NCI-H446 treated with DMSO at 0.1 percent for 48 hours (cell line): ENCODE measurements at regions not wholly inside any gene's neighbourhood (a gene's known extent, or its start where the extent isn't known, plus 50 kb on each side); places are given as distances from the start of the nearest gene placed in this dataset.
"Not testable (repeated sequence)": the region's sequence is repeated elsewhere in the genome, so short reads cannot be mapped to it uniquely, and the experiment has no call there.

ENCODE experiments used
- DNase-seq: peaks from one replicate; lab custom pipeline; 2025; lab: John Stamatoyannopoulos, UW

DNA sequence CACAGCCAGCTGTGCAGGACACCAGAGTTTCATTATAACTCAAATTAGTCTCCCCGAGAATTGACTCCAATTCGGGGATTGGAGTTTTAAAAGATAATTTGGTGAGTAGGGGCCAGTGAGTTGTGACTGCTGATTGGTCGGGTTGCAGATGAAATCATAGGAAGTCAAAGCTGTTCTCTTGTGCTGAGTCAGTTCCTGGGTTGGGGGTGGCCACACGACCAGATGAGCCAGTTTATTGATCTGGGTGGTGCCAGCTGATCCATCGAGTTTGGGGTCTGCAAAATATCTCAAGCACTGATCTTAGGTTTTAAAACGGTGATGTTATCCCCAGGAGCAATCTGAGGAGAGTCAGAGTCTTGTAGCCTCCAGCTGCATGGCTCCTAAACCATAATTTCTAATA lies 82.7 kb upstream of the SLC66A3 start:
- DNase-seq: no peak

- DNase-seq: no peak
Measured at GRCh38 chr2:11073251-11073650, 82.0 kb upstream of the SLC66A3 start.

DNA sequence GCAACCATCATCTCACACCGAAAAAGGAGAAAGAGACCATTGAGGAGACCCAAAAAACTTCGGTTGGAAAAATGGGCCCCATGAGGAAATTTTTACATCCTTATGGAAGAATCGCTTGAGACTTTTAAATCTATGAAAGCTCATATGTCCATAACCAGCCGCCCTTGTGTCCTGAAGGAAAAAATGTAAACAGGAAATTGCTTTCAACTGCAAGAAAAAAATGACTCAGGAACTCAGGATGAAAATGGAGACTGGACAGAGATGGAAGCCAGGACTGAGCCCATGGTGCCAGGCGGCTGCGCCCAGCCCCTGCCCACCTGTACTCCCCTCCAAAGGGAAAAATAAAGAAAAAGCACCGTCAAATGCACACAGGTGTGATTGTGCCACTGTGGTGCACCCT lies 81.5 kb upstream of the SLC66A3 start:
- DNase-seq: no peak

DNA sequence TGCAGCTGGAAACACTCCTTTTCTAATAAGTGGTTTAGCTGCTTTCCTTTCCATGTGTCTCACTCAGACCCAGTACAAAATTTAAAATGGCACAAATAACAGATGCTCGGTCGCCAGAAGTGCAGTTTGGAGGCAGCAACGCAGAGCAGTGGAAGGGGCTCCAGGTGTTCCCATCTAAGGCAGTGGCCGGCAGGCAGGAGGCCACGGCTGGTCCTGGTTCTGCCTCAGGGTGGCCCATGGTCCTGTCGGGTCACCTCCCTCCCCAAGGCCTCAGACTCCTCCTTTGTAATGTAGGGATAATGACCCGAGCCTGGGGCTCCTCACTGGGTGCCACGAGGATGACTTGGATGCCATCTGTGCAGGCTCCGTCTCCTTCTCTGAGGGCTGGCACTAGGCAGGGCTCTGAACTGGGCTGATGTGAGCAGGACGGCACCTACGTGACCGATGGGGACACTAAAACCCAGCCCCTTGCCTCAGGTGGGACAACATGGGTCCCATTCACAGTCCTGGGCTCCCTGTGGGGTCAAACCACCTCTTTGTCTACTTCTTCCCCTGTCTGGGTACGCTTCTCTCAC lies 80.9 kb upstream of the SLC66A3 start:
- no peak for DNase-seq

GRCh38 chr2:11075221-11075620 lies 80.0 kb upstream of the SLC66A3 start:
- DNase-seq: no peak

DNA sequence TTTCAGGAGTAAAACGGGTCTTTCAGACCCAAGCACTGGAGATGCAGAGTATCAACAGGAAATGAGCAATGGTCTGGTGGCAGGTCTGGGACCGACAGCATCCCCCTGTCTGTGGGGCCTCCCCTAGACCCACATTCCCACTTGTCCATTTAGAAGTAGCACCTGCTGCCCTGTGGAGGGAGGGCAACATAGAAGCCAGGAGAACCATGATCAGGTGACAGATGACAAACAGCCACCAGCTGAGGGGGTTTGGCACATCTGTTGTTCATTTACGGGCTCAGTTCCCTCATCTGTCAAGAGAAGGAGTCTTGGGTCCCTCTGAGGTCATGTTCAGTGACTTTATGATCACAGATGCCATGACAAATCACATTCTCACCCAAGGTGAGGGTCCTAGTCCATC lies 77.9 kb upstream of the SLC66A3 start:
- DNase-seq: no peak

DNA sequence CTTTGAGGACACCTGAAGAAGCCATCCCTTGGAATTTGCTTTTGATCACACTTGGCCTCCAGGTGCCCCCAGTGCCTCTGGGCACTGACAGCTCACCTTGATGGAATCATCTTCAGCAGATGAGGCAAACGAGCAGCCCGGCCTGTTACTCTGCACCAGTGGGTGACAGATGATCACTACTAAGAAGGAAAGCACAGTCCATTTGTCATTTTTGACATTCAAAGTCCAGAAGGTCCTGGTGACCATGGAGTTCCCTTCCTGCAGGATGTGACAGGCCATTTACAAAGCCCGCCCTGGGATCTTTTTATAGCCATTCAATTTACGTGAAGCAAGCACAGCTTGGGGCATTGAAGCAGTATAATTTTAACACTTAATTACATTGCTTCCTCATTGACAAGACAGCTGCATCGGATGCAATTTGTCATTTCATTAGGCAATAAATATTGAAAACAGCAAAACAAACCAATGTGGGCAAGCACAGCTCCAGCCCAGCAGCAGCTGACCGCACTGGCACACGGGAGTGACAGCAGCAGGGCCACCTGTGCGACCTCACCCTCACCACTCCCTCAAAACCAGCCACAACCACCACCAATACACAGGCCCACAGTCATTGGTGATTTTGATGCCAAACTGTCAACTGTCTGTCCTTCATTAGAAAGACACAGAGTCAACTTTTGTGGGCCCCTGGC lies 76.0 kb upstream of the SLC66A3 start:
- no peak for DNase-seq

- no peak for DNase-seq
Measured at GRCh38 chr2:11080253-11081115, 74.8 kb upstream of the SLC66A3 start.

DNA sequence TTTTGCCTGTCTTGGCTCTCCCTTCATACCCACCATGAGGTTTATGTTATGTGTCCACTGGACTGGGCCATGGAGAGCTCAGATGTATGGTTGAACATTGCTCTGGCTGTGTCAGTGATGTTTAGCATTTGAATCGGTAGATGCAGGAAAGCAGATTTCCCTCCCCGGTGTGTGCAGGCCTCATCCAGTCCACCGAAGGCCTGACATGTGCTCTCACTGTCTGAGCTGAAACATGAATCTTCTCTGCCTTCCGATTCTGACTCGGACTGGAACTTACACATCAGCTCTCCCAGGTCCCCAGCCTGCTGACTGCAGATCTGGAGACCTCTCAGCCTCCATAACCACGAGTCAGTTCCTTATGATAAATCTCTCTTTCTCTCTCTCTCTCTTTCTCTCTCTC lies 72.4 kb upstream of the SLC66A3 start:
- no peak for DNase-seq

- DNase-seq: not testable (repeated sequence)
Measured at GRCh38 chr2:11088821-11089220, 66.4 kb upstream of the SLC66A3 start.

- no peak for DNase-seq
Measured at GRCh38 chr2:11090187-11090586, 65.1 kb upstream of the SLC66A3 start.

DNA sequence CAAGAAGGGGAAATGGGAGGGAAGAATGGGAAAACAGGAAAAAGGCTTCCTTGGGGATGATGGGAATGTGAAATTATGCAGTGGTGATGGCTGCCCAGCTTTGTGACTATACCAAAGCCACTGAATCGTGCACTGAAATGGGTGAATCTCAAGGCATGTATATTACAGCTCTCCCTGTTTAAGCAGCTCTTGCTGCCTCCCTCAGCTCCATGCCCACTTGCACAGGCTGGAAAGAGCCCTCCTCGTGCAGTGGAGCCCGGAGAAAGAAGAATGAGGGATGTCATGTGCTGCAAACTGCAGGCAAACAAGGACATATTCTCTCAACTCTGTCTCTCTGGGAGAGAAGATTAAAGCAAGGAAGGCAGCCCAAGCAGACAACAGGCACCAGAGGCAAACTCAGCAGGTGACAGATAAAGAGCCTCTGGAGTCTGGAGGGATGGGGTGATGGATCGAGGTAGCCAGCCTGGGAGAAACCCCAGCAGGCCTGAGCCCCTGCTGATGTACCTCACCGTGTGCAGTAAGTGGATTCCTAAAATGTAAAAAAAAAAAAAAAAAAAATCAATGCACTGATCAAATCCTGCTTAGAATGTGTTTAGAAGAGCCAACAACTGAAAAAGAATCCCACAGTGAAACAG lies 62.4 kb upstream of the SLC66A3 start:
- DNase-seq: no peak

GRCh38 chr2:11093467-11093866 lies 61.8 kb upstream of the SLC66A3 start:
- DNase-seq: no peak

DNA sequence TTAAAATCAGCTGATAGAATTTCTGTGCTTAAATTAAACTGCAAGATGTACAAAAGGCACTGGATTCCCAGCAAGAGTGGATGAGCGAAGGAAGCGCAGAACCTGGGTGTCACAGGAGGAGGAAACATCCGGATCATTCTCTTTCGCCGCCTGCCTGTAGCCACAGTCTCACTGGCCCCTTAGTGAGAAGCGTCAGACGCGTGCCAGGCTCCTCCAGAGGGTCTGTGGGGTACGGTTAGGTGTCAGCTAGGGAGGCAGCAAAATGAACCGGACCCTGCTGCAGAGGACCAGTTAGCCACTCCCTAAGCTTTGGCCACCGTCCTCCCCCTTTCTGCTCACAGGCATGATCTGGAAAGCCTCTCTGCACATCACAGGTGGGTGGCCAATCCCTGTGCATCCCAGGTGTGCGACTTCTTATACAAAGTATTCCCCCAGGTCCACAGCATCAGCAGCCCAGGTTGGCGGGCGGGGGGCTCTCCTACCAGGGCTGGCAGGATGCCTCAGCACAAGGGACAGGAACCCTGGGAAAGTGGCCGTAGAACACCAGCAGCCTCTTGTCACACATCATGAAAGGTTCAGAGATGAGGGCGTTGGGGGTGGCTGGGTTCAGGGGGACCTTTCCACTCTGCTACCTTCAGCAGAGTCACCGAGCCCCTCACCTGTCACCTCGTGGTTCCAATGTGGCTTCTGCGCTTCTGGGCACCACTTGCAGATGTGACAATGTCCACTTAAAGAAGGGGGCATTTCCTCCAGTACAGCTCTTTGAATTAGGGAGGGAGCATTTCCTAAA lies 61.1 kb upstream of the SLC66A3 start:
- no peak for DNase-seq

GRCh38 chr2:11096591-11096990 lies 58.7 kb upstream of the SLC66A3 start:
- DNase-seq: no peak

DNA sequence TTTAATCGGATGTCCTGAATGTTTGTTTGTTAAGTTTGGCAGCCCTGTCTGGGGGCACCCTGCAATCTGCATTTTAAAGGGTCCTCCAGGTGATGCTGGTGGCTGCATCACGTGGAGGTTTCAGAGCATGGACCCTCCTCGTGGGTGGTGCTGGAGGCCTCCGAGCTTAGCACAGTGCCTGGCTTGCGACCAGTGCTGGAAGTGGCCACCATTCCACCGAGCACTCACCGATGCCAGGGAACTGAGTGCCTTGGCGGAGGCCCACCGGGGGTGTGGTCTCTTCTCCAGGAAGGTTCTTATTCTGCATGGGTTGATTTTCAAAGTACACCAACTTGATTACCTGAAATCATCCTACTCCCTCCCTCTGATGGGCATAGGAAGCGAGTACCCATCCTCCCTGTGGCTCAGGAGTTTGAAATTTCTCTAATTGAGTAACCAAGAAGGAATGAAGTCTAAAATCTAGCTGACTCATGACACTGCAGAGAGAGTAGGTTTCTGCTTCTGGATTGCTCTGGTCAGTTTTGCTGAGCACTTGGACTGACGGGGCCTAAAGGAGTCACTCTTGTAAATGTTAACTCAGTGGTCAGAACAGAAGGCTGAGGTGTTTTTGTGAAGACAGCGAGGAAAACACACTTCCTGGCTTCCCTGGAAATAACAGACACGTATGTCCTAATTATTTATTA lies 58.1 kb upstream of the SLC66A3 start:
- no peak for DNase-seq

GRCh38 chr2:11097854-11098387 lies 57.3 kb upstream of the SLC66A3 start:
- no peak for DNase-seq

- DNase-seq: no peak
Measured at GRCh38 chr2:11099122-11100065, 55.9 kb upstream of the SLC66A3 start.

DNA sequence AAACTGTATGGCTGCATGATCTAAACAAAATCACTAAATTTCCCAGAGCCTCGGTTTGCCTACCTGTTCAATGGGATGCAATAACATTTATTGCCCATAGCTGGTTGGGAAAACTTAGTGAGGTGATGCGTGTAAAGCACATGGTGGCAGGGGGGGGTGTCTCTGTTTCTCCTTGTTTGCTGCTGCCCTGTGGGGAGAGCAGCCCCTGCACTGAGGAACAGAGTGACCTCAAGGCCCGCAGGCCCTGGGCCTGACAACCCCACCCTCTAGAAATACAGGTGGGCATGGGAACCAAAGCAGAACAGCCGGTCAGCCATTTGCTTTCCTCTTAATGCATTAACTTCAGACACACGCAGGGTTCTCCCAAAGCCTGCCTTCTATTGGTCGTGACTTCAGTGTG lies 55.1 kb upstream of the SLC66A3 start:
- no peak for DNase-seq

GRCh38 chr2:11100976-11101375 lies 54.3 kb upstream of the SLC66A3 start:
- DNase-seq: no peak
